Adipose tissue (tissue), 3 donors: ENCODE measurements at regions not wholly inside any gene's neighbourhood (a gene's known extent, or its start where the extent isn't known, plus 50 kb on each side); places are given as distances from the start of the nearest gene placed in this dataset.
"Not testable (repeated sequence)": the region's sequence is repeated elsewhere in the genome, so short reads cannot be mapped to it uniquely, and the experiment has no call there.

Experiments used
- H3K27ac ChIP-seq: one replicate; pipeline ENCODE4 v1.5.1; 2013; ENCODE audit warnings: low read depth, low read length
- WGBS, 3 donors: extraction: QIAGEN DNeasy Blood & Tissue Kit; methylation state at CpG; one replicate each; pipeline ENCODE4 v1.1.7; 2013; 5-methylcytosine and 5-hydroxymethylcytosine counted together
- donor health status: healthy with polysubstance abuse.
- donor health status: Bipolar disorder and iron deficiency.
- donor health status: healthy.

GRCh38 chr1:212155219-212155618, 119.7 kb downstream of the DTL start:
- H3K27ac ChIP-seq = no peak overlapping the region

GRCh38 chr1:212157252-212157651, 121.7 kb downstream of the DTL start:
- WGBS, 3 donors = 66 to 86% (median 84%) methylated on average over 6 of the region's 6 CpGs
- H3K27ac ChIP-seq = no peak overlapping the region

DNA sequence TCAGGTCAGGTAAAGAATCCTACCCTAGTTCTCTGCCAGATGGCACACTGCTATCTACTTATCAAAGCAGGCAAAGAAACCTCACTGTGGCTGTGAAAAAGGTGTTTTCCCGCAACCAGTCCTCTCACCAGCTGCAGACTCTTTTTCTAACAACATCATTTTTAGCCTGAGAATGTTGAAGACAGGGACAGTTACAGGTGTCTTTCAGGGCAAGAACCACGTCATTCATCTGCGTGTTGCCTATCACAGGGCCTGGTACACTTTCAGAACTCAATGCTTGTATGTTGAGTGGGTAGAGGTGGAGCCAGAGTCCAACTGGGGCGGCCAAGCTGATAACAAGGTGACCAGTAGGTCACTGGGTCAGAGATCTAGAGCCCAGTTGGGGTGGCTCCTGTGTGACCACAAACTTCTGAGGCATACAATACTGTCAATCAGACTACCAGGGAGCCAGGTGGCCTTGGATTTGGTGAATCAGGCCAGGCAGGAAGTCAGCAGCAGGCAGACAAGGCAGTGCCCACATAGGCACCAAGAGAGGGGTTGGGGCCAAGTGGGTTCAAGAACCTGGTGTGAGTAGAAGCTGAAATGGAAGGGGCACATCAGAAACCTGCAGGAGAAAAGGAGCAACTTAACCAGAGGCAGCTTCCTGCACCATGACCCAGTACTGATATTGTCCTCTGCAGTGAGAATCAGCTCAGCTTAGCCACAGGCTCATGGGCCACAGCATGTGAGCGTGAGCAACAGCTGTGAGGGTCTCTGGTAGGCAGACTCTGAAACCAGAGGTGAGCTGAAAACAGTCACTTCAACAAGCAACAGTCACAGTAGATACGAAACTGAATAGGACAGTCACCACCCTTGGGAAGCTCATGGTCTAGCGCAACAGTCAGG, 123.6 kb downstream of the DTL start:
- H3K27ac ChIP-seq = no peak overlapping the region
- WGBS, 3 donors = 77 to 96% (median 95%) methylated on average over 7 of the region's 7 CpGs

DNA sequence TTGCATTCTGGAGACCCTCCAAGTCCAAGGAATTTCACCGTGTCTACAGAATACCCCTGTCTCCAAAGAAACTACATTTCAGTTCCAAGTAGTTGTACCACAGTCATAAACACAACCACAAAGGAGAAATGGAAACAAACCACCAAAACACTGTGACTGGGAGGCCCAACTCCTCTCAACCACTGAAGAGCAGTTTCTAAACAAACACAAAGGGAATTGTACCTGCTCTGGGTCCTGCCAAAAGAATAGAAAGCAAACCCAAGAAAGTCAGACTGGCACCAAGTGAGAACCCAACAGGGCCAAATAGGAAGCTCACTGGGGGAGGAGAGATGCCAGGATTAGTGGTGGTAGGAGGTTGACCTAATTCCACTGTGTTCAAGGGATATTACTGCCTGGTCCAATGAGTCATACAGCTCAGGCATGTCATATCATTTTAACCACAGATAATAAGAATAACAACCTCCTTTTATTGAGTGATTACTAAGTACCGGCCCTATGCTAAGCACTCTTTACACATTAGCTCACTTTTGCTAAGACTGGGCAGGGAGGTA, 123.9 kb upstream of the PPP2R5A start:
- WGBS, 3 donors = 40 to 68% (median 43%) methylated on average over 2 of the region's 2 CpGs
- no peak overlapping the region for H3K27ac ChIP-seq

GRCh38 chr1:212162635-212163034, 122.6 kb upstream of the PPP2R5A start:
- no peak overlapping the region for H3K27ac ChIP-seq
- 31 to 60% (median 33%) methylated on average over 5 of the region's 5 CpGs for WGBS, 3 donors

GRCh38 chr1:212164095-212164872, 120.9 kb upstream of the PPP2R5A start:
- H3K27ac ChIP-seq = no peak overlapping the region
- 96 to 97% (median 96%) methylated on average over 5 of the region's 5 CpGs for WGBS, 3 donors

DNA sequence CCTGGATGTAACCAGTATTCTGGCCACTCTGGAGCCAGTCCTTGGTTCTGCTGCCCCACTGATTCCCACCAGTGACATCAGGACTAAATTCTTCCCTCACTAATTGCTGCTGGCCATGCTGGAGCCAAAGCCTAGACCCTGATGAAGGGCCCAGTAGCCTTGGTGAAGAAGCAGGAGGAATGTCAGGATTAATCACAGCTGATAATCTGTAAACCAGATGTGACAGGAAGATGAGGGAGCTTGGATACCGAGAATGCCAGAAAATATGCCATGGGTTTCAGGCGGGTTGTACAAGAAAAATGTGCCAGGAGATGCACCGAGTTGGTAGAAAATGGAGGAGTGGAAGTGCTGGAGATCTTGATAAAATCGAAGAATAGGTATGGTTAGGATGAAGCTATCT, 119.0 kb upstream of the PPP2R5A start:
- WGBS, 3 donors = 50 to 78% (median 63%) methylated on average over 4 of the region's 4 CpGs
- H3K27ac ChIP-seq = no peak overlapping the region

GRCh38 chr1:212166644-212167043, 118.6 kb upstream of the PPP2R5A start:
- WGBS, 3 donors = 9 to 47% (median 24%) methylated on average over 2 of the region's 2 CpGs
- no peak overlapping the region for H3K27ac ChIP-seq

DNA sequence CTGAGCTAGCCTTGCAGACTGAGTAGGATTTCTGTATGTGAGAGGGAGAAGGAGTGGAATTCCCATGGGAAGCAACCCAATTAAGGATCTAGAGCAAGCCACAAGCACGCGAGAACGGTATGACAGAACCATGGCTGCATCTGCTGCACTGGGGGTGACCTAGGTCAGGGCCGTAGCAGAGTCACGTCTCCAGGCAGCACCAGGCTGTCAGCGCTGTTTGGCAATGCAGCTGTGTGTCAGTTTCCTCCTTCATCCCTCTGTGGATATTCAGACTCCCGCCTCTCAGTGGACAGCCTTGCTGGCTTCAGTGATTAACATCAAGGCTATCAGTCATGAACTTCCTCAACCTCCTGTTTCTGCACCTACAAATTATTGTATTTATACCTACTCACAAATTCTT, 118.1 kb upstream of the PPP2R5A start:
- H3K27ac ChIP-seq = no peak overlapping the region
- 16 to 57% (median 24%) methylated on average over 7 of the region's 7 CpGs for WGBS, 3 donors

- WGBS, 3 donors = 97 to 99% (median 97%) methylated on average over 3 of the region's 3 CpGs
- H3K27ac ChIP-seq = no peak overlapping the region
These were observed 111.6 kb upstream of the PPP2R5A start for GRCh38 chr1:212173567-212173966.

GRCh38 chr1:212174295-212174694, 110.9 kb upstream of the PPP2R5A start:
- WGBS, 3 donors = 89 to 99% (median 94%) methylated on average over 9 of the region's 9 CpGs
- not testable (repeated sequence) for H3K27ac ChIP-seq

- 97 to 99% (median 98%) methylated on average over 2 of the region's 2 CpGs for WGBS, 3 donors
- no peak overlapping the region for H3K27ac ChIP-seq
These were observed 107.7 kb upstream of the PPP2R5A start for GRCh38 chr1:212177542-212177941.

- no peak overlapping the region for H3K27ac ChIP-seq
- WGBS, 3 donors = 58 to 82% (median 65%) methylated on average over 2 of the region's 2 CpGs
These were observed 106.4 kb upstream of the PPP2R5A start for GRCh38 chr1:212178851-212179250.

- WGBS, 3 donors = 84 to 100% (median 97%) methylated on average over 2 of the region's 2 CpGs
- H3K27ac ChIP-seq = no peak overlapping the region
These were observed 105.7 kb upstream of the PPP2R5A start for GRCh38 chr1:212179394-212180076.

DNA sequence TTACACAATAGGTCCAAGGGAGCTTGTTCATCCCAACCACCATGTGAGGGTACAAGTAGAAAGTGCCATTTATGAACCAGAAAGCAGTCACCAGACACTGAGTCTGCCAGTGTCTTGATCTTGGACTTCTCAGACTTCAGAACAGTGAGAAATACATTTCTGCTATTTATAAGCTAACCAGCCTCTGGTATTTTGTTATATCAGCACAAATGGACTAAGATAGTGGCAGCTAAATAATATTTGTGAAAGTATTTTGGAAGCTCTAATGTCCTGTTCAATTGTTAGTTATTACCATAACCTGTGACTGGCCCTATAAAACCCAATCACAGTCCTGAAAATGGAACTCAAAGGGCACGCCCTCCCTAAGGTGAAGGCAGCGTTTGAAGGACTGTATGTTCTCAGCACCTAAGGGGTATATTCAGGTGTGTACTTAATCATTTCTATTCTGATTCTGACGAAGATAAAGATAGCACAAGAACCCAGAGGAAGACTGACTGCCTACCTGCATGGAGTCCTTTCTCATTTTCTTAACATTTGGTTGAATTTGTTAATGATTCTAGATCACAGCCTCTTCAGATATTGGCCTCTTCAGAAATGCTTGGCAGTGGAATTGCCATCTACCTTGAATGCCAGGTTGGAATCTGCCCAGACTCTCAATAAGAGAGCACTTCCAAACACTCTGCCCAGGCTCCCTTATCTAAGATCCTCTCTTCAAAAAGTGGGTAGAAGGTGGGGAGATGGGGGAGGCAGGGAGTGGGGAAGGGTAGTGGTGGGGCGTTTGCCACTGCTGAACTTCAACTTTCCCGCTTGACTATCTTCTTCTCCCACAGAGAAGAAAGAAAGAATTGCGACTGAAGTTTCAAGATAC, 104.0 kb upstream of the PPP2R5A start:
- 85 to 98% (median 94%) methylated on average over 6 of the region's 6 CpGs for WGBS, 3 donors
- no peak overlapping the region for H3K27ac ChIP-seq

GRCh38 chr1:212182171-212182570, 103.0 kb upstream of the PPP2R5A start:
- WGBS, 3 donors = 90 to 95% (median 94%) methylated on average over 4 of the region's 4 CpGs
- H3K27ac ChIP-seq = no peak overlapping the region

- 90 to 94% (median 92%) methylated on average over 3 of the region's 3 CpGs for WGBS, 3 donors
- H3K27ac ChIP-seq = no peak overlapping the region
These were observed 102.6 kb upstream of the PPP2R5A start for GRCh38 chr1:212182579-212182978.
